Erythroblast (primary cell): ENCODE measurements at regions not wholly inside any gene's neighbourhood (a gene's known extent, or its start where the extent isn't known, plus 50 kb on each side); places are given as distances from the start of the nearest gene placed in this dataset.

Experiments used
- GATA1 ChIP-seq: IDR thresholded peaks from 2 replicates; pipeline ENCODE4 v1.6.1; 2011; ENCODE audit warnings: low read depth, mild to moderate bottlenecking, control low read depth, low read length, moderate library complexity
- POLR2A ChIP-seq: IDR thresholded peaks from 2 replicates; pipeline ENCODE4 v1.6.1; 2011; ENCODE audit warnings: mild to moderate bottlenecking, low read length

DNA sequence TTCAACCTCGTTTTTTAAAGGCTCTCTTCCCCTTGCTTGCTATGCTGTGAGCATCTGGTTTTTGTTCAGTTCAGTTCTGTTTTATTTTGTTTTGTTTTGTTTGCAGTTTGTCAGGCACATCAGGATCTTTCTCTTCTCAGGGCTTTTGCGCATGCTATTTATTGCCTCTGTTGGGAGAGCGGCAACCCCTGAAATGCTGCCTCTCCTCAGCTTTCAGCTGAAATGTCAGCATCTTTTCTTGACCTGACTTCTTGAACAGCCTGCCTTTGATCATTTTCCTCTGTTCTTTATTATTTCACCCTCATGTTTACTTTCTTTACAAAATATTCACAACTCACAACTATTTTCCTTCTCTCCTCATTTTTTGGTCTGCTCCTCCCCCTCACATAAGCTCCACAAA, 50.4 kb upstream of the RC3H1 start:
- TF ChIP-seq POLR2A: no peak
- no peak for TF ChIP-seq GATA1
